K562 (cell line): ENCODE measurements at regions not wholly inside any gene's neighbourhood (a gene's known extent, or its start where the extent isn't known, plus 50 kb on each side); places are given as distances from the start of the nearest gene placed in this dataset.

Experiments used
- ATAC-seq: fragments of 200-7000 bp; cut with Tn5 transposase; 3 replicates; pipeline ENCODE4 v1.9.1; 2020; ENCODE audit warnings: moderate library complexity
- BruUV-seq: library from RNA; stranded (reverse); fragments of 400-500 nt; replicated peaks from 2 replicates; lab custom pipeline; 2021; lab: Mats Ljungman, UMichigan
- CTCF ChIA-PET: fragments of 300-600 bp; formaldehyde crosslinking; extraction: SDS; loops from one replicate; lab custom pipeline; 2021; ENCODE audit warnings: low intra/inter-chr PET ratio; lab: Yijun Ruan, JAX
- POLR2A ChIA-PET: fragments of 300-600, 350-650 bp; sonication (Branson Sonifier 250); formaldehyde crosslinking; extraction: SDS; loops from one replicate; lab custom pipeline; 2021; ENCODE audit warnings: antibody characterized with exemption, inconsistent platforms; lab: Yijun Ruan, JAX
- DNase-seq, 4 experiments: peaks; one replicate each; pipeline versions ENCODE4 v3.0.0 to v3.0.0-alpha.2; 2011 to 2018; ENCODE audit warnings: low spot score in 3 of 4, mixed read lengths in 3 of 4; ENCODE audit errors: extremely low read depth in 1 of 4
- FAIRE-seq: peaks from 2 replicates; lab custom pipeline; 2011; peaks lifted over from hg19 to GRCh38; lab: Jason Lieb, UNC
- H2AFZ ChIP-seq: 2 replicates; pipeline ENCODE4 v1.6.0; 2011; ENCODE audit warnings: low read depth, low read length, control low read depth, inconsistent platforms
- H3K27ac ChIP-seq: fragments of 200-600 bp; 3 replicates; pipeline ENCODE4 v1.8.0; 2011; ENCODE audit warnings: low read depth, mild to moderate bottlenecking, control low read depth, inconsistent platforms, low read length, moderate library complexity, mixed read lengths; ENCODE audit errors: extremely low read depth
- H3K27me3 ChIP-seq, 2 experiments: fragments of 300-600 bp in 1 of 2; 2 replicates in 1 of 2; 3 replicates in 1 of 2; pipeline versions ENCODE4 v1.6.0 to v1.8.0; 2011; ENCODE audit warnings: inconsistent platforms in 2 of 2, low read length in 2 of 2, mild to moderate bottlenecking in 1 of 2, mixed read lengths in 1 of 2, moderate library complexity in 1 of 2; ENCODE audit not compliant: control insufficient read depth in 2 of 2, insufficient read depth in 2 of 2
- H3K36me3 ChIP-seq: fragments of 300-600 bp; 3 replicates; pipeline ENCODE4 v1.8.0; 2011; ENCODE audit warnings: mild to moderate bottlenecking, low read length, inconsistent platforms; ENCODE audit not compliant: control insufficient read depth, insufficient read depth
- H3K4me1 ChIP-seq, 2 experiments: fragments of 200-600 bp in 1 of 2; replicated peaks in 1 of 2; 2 replicates in 1 of 2; 3 replicates in 1 of 2; pipeline versions ENCODE4 v1.5.1 to v1.8.0; 2011; ENCODE audit warnings: inconsistent platforms in 2 of 2, low read length in 2 of 2, mild to moderate bottlenecking in 1 of 2, mixed read lengths in 1 of 2, moderate library complexity in 1 of 2; ENCODE audit not compliant: control insufficient read depth in 2 of 2, insufficient read depth in 2 of 2
- H3K4me2 ChIP-seq: 2 replicates; pipeline ENCODE4 v1.6.1; 2011; ENCODE audit warnings: low read length, control low read depth, inconsistent platforms, mixed read lengths; ENCODE audit not compliant: insufficient read depth
- H3K4me3 ChIP-seq: fragments of 200-600 bp; sonication (generic), shearing (Covaris generic); 2 replicates; pipeline ENCODE4 v1.5.1; 2016; ENCODE audit warnings: control low read depth, inconsistent platforms
- H3K79me2 ChIP-seq: fragments of 200-600 bp; 3 replicates; pipeline ENCODE4 v1.8.0; 2011; ENCODE audit warnings: low read length, inconsistent platforms; ENCODE audit not compliant: control insufficient read depth, insufficient read depth
- H3K9ac ChIP-seq, 2 experiments: 2 replicates each; pipeline versions ENCODE4 v1.6.0 to v1.6.1; 2011; ENCODE audit warnings: low read depth in 2 of 2, low read length in 2 of 2, control low read depth in 1 of 2, inconsistent platforms in 1 of 2, mild to moderate bottlenecking in 1 of 2, mixed read lengths in 1 of 2; ENCODE audit not compliant: insufficient read depth in 1 of 2
- H3K9me1 ChIP-seq: one replicate; pipeline ENCODE4 v1.6.0; 2011; ENCODE audit warnings: inconsistent platforms, mild to moderate bottlenecking, low read length, moderate library complexity; ENCODE audit not compliant: control insufficient read depth, insufficient read depth
- H3K9me3 ChIP-seq: replicated peaks from 2 replicates; pipeline ENCODE4 v1.5.1; 2011; ENCODE audit warnings: low read depth, low read length, inconsistent platforms; ENCODE audit not compliant: control insufficient read depth, insufficient read depth
- H4K20me1 ChIP-seq: replicated peaks from 2 replicates; pipeline ENCODE4 v1.6.1; 2011; ENCODE audit warnings: low read length, inconsistent platforms, mixed read lengths; ENCODE audit not compliant: control insufficient read depth, insufficient read depth
- FOXJ3 ChIP-seq: sonication (generic); formaldehyde crosslinking; IDR thresholded peaks from 2 replicates; pipeline ENCODE4 v1.4.0; 2020; ENCODE audit warnings: mild to moderate bottlenecking, missing genetic modification reagents
- IFI16 ChIP-seq: fragments of 250-450 bp; sonication (Bioruptor Pico); IDR thresholded peaks from 2 replicates; pipeline ENCODE4 v2.1.2; 2022; ENCODE audit warnings: mild to moderate bottlenecking, inconsistent platforms
- KDM5B ChIP-seq: fragments of 200-600 bp; sonication (generic); IDR thresholded peaks from 2 replicates; pipeline ENCODE4 v1.6.1; 2012; ENCODE audit warnings: low read depth, mild to moderate bottlenecking, moderate library complexity, low read length, control low read depth, inconsistent platforms; ENCODE audit not compliant: insufficient replicate concordance
- MCM3 ChIP-seq: fragments of 450-650 bp; IDR thresholded peaks from 2 replicates; pipeline ENCODE4 v1.6.1; 2016
- NFXL1 ChIP-seq: fragments of 450-650 bp; formaldehyde crosslinking; IDR thresholded peaks from 2 replicates; pipeline ENCODE4 v1.4.0; 2021; ENCODE audit warnings: mild to moderate bottlenecking
- NR2F6 ChIP-seq: fragments of 450-650 bp; formaldehyde crosslinking; IDR thresholded peaks from 2 replicates; pipeline ENCODE4 v1.4.0; 2020; ENCODE audit warnings: mild to moderate bottlenecking
- RCOR1 ChIP-seq, 2 experiments: IDR thresholded peaks; 2 replicates each; pipeline ENCODE4 v1.6.1; 2012; ENCODE audit warnings: low read depth in 2 of 2, low read length in 2 of 2, borderline replicate concordance in 1 of 2, improper control_type of control experiment in 1 of 2
- SIN3A ChIP-seq, 2 experiments: fragments of 150-350 bp in 1 of 2; IDR thresholded peaks; 2 replicates each; pipeline ENCODE4 v1.6.1; 2011 to 2016; ENCODE audit warnings: borderline replicate concordance in 2 of 2, low read depth in 2 of 2, low read length in 2 of 2, mild to moderate bottlenecking in 2 of 2, moderate library complexity in 2 of 2; ENCODE audit not compliant: control insufficient read depth in 1 of 2
- SIX5 ChIP-seq, 2 experiments: IDR thresholded peaks; 2 replicates each; pipeline ENCODE4 v1.6.1; 2011; ENCODE audit warnings: low read length in 2 of 2, borderline replicate concordance in 1 of 2, low read depth in 1 of 2, mild to moderate bottlenecking in 1 of 2, moderate library complexity in 1 of 2; ENCODE audit not compliant: insufficient read depth in 1 of 2
- SOX6 ChIP-seq: fragments of 450-650 bp; IDR thresholded peaks from 2 replicates; pipeline ENCODE4 v1.6.1; 2014; ENCODE audit warnings: mild to moderate bottlenecking
- STAT5B ChIP-seq: fragments of 250-450 bp; sonication (Bioruptor Pico); IDR thresholded peaks from 2 replicates; pipeline ENCODE4 v1.8.0; 2021; ENCODE audit warnings: mild to moderate bottlenecking, inconsistent platforms
- TRIM24 ChIP-seq, 2 experiments: fragments of 450-650 bp; IDR thresholded peaks; 2 replicates each; pipeline ENCODE4 v1.6.1; 2016
- WGBS: fragments of 100-300 bp; shearing (Covaris generic); methylation state at CpG from one replicate; pipeline ENCODE4 v1.1.6; 2016; ENCODE audit warnings: low coverage, mixed read lengths; ENCODE audit not compliant: insufficient coverage; ENCODE audit errors: missing lambda C conversion rate; 5-methylcytosine and 5-hydroxymethylcytosine counted together
- in situ Hi-C: fragments of 300-500 bp; cut with MboI; formaldehyde crosslinking; loops from 4 replicates; pipeline ENCODE4 v1.15.0; 2018; ENCODE audit warnings: inconsistent platforms, mixed read lengths
- intact Hi-C: fragments of 100-400 bp; cut with micrococcal nuclease; formaldehyde crosslinking; loops from 2 replicates; pipeline ENCODE4 v1.14.2; 2022
- TF ChIP-seq, protein P1 (sequence below): fragments of 450-650 bp; formaldehyde crosslinking; IDR thresholded peaks from 2 replicates; pipeline ENCODE4 v1.4.0; 2020; ENCODE audit warnings: mild to moderate bottlenecking, moderate library complexity

DNA sequence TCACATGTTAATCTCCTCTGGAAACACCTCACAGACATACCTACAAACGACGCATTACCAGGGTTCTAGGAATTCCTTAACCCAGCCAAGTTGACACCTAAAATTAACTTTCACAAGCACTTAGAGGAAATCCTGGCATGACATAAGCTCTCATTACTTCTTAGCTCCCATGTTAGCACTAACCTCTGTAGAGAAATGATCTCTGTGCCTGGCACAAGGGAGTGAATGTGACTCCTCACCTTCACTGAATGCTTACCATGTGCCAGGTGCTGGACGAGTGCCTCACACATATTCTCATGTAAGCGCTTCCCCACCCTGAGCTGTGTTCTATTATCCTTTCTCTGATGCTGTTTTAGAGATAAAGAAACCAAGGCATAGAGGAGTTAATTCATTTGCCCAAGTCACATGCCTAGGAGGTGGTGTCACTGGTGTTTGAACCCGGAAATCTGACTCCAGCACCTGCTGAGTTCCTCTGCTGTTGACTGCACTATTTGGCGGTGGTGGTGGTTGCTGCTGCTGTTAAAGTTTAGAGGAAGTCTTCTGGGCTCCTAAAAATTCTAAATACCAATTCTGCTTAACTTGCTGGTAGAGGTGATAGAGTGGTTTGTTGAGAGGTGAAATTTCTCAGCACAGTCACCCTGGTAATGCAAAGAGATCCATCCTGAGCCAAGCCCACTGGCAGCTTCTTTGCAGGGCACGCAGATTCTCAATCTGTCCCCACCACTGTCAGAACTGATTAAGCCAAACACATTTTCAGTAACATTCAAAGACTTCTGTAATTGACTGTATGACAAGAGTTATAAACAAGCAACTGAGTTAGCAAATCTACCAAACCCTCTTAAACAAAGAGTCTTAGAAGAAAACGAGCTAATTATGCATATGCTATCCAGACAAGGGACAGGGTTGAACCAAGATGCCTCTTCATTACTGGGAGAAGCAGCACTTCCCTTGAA lies 200.3 kb downstream of the CMPK2 start:
- TF ChIP-seq SOX6, result no peak
- no peak for TF ChIP-seq IFI16 (CRISPR knock-in tag)
- no peak for TF ChIP-seq SIX5 (IDR thresholded peaks at IDR 0.05; ENCODE audit: borderline replicate concordance in 1 of 2, insufficient read depth in 1 of 2, low read depth in 1 of 2, low read length in 2 of 2)
- TF ChIP-seq NR2F6 (CRISPR knock-in tag), result no peak
- no peak for TF ChIP-seq STAT5B (CRISPR knock-in tag)
- TF ChIP-seq MCM3, result no peak
- TF ChIP-seq TRIM24 (IDR thresholded peaks at IDR 0.05), result no peak
- TF ChIP-seq FOXJ3, result no peak
- TF ChIP-seq, protein P1, sequence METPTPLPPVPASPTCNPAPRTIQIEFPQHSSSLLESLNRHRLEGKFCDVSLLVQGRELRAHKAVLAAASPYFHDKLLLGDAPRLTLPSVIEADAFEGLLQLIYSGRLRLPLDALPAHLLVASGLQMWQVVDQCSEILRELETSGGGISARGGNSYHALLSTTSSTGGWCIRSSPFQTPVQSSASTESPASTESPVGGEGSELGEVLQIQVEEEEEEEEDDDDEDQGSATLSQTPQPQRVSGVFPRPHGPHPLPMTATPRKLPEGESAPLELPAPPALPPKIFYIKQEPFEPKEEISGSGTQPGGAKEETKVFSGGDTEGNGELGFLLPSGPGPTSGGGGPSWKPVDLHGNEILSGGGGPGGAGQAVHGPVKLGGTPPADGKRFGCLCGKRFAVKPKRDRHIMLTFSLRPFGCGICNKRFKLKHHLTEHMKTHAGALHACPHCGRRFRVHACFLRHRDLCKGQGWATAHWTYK, result no peak
- no peak for TF ChIP-seq SIN3A (IDR thresholded peaks at IDR 0.05; ENCODE audit: borderline replicate concordance in 2 of 2, control insufficient read depth in 1 of 2, low read depth in 2 of 2, low read length in 2 of 2)
- no peak for TF ChIP-seq RCOR1 (IDR thresholded peaks at IDR 0.05; ENCODE audit: borderline replicate concordance in 1 of 2, low read depth in 2 of 2, low read length in 2 of 2)
- TF ChIP-seq NFXL1, result no peak
- TF ChIP-seq KDM5B, result no peak
- TF ChIP-seq, all 486 proteins: peak for 0
- Histone ChIP-seq H3K4me1 (no peaks in the 10 kb centered on the region), H4K20me1 (no peaks in the 10 kb centered on the region), H3K4me2 (no peak overlapping the region), H3K9ac (no peak overlapping the region), H2AFZ (no peak overlapping the region), H3K9me3 (no peaks in the 10 kb centered on the region), H3K79me2 (no peaks in the 10 kb centered on the region), H3K4me3 (no peak overlapping the region), H3K36me3 (no peaks in the 10 kb centered on the region), H3K27me3 (no peaks in the 10 kb centered on the region), H3K27ac (no peak overlapping the region), H3K9me1 (no peaks in the 10 kb centered on the region)
- in situ Hi-C loops (no loop called here), intact Hi-C loops (no loop called here)
- no peak for FAIRE-seq
- BruUV-seq, result no TSS peak
- POLR2A ChIA-PET, result no interaction called here
- 1% methylated on average over 8 of the region's 8 CpGs for WGBS
- no peak for DNase-seq
- no peak for ATAC-seq
- CTCF ChIA-PET, result no interaction called here
